Fibroblast of lung (primary cell): ENCODE measurements at regions not wholly inside any gene's neighbourhood (a gene's known extent, or its start where the extent isn't known, plus 50 kb on each side); places are given as distances from the start of the nearest gene placed in this dataset.

Experiments
- EZH2 ChIP-seq: IDR thresholded peaks from 2 replicates; pipeline ENCODE4 v1.5.1; 2012; ENCODE audit warnings: low read length, control low read depth, mild to moderate bottlenecking; ENCODE audit errors: missing control alignments
- TF ChIP-seq, protein P1 (sequence below), 2 donors: IDR thresholded peaks in 1 of 2; conservative IDR thresholded peaks in 1 of 2; 1 replicate in 1 of 2; 2 replicates in 1 of 2; pipeline ENCODE4 v1.5.1; 2011 to 2012; ENCODE audit warnings: low read length in 2 of 2, control low read depth in 1 of 2, inconsistent platforms in 1 of 2, low read depth in 1 of 2, mild to moderate bottlenecking in 1 of 2

GRCh38 chr17:79412110-79412509, 198.7 kb downstream of the RBFOX3 start:
- no peak for TF ChIP-seq EZH2
- TF ChIP-seq, protein P1, sequence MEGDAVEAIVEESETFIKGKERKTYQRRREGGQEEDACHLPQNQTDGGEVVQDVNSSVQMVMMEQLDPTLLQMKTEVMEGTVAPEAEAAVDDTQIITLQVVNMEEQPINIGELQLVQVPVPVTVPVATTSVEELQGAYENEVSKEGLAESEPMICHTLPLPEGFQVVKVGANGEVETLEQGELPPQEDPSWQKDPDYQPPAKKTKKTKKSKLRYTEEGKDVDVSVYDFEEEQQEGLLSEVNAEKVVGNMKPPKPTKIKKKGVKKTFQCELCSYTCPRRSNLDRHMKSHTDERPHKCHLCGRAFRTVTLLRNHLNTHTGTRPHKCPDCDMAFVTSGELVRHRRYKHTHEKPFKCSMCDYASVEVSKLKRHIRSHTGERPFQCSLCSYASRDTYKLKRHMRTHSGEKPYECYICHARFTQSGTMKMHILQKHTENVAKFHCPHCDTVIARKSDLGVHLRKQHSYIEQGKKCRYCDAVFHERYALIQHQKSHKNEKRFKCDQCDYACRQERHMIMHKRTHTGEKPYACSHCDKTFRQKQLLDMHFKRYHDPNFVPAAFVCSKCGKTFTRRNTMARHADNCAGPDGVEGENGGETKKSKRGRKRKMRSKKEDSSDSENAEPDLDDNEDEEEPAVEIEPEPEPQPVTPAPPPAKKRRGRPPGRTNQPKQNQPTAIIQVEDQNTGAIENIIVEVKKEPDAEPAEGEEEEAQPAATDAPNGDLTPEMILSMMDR (conservative IDR thresholded peaks at IDR 0.05 in 1 of 2, IDR thresholded peaks at IDR 0.05 in 1 of 2; ENCODE audit: low read depth in 1 of 2, low read length in 2 of 2) = no peak
